ENCODE measurements at regions not wholly inside any gene's neighbourhood (a gene's known extent, or its start where the extent isn't known, plus 50 kb on each side); places are given as distances from the start of the nearest gene placed in this dataset.

DNA sequence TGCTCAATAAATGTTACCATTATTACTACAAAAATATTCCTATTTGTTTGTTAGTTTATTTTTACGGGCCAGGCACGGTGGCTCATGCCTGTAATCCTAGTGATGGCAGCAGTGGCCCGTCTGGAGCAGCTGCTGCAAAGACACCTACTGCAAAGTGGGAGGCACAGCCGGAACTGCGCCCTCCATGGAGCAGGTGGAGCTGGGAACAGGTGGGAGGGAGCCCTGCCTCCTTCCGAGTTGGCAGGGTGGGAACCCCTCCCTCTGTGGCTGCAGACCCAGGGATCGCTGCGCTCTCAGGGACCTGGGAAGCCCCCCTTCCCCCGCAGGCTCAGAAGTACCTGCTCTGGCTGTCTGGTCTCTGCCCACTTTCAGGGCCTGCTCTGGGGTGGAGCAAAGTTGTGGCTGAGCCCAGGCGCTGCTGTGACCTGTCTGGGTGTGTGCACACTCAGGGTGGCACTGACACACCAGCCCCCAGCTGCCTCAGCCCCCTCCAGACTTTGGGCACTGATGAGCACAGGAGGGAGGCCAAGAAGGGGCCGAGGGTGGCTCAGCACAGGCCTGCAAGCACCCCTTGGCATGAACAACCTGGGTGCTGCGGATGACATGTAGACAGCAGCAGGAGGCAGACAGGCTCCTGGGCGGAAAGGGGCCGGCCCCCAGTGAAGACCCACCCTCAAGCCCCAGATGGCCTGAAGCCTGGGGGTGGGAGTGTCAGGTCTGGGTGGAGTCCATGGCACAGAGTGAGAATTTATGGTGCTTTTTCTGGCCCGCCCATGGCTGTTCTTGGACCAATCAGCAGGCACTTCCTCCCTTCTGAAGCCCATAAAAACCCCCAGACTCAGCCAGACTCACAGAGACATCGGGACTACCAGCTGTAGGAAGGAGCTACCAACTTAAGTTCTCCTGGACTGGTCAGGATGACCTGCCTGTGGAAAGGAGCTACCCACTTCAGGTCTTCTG, 103.7 kb upstream of the CLMP start:
- peaks cover 0 to 8% (median 5%) of the 10 kb centered on the region in 3 donors for H3K27me3 ChIP-seq (ENCODE audit: control insufficient read depth in 3 of 3, insufficient read depth in 3 of 3, low read length in 3 of 3)
- H3K4me3 ChIP-seq (ENCODE audit: low read length in 3 of 3) = no peak overlapping the region
- no peaks in the 10 kb centered on the region for H3K9me3 ChIP-seq (ENCODE audit: control insufficient read depth in 3 of 3, low read length in 3 of 3)
- H3K27ac ChIP-seq (ENCODE audit: low read depth, low read length) = no peak overlapping the region
- peaks cover 10 to 20% (median 14%) of the 10 kb centered on the region in 3 donors for H3K4me1 ChIP-seq (ENCODE audit: control insufficient read depth in 3 of 3, insufficient read depth in 3 of 3, low read length in 3 of 3)
- H3K36me3 ChIP-seq (ENCODE audit: control insufficient read depth in 3 of 3, insufficient read depth in 3 of 3, low read length in 3 of 3) = no peaks in the 10 kb centered on the region
- no peak overlapping the region for H3K9ac ChIP-seq (ENCODE audit: low read depth in 1 of 3, low read length in 3 of 3)

DNA sequence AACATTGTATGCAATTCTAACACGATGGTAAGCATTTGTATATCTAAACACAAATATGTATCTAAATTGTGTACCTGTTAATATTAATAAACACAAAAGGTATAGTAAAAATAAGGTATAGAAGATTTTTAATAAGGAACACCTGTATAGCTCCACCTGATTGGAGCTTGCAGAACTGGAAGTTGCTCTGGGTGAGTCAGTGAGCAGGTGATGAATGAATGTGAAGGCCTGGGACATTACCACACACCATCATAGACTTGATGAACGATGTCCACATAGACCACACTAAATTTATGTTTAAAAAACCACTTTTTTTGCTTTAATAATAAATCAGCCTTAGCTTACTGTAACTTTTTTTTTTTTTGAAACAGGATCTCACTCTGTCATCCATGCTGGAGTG, 97.6 kb upstream of the CLMP start:
- no peaks in the 10 kb centered on the region for H3K9me3 ChIP-seq (ENCODE audit: control insufficient read depth in 3 of 3, low read length in 3 of 3)
- H3K27me3 ChIP-seq (ENCODE audit: control insufficient read depth in 3 of 3, insufficient read depth in 3 of 3, low read length in 3 of 3) = no peaks in the 10 kb centered on the region
- H3K27ac ChIP-seq (ENCODE audit: low read depth, low read length) = no peak overlapping the region
- H3K9ac ChIP-seq (ENCODE audit: low read depth in 1 of 3, low read length in 3 of 3) = no peak overlapping the region
- H3K36me3 ChIP-seq (ENCODE audit: control insufficient read depth in 3 of 3, insufficient read depth in 3 of 3, low read length in 3 of 3) = no peaks in the 10 kb centered on the region
- H3K4me3 ChIP-seq (ENCODE audit: low read length in 3 of 3) = no peak overlapping the region
- H3K4me1 ChIP-seq (ENCODE audit: control insufficient read depth in 3 of 3, insufficient read depth in 3 of 3, low read length in 3 of 3) = no peaks in the 10 kb centered on the region

- no peak overlapping the region for H3K27ac ChIP-seq (ENCODE audit: low read depth, low read length)
- H3K9me3 ChIP-seq (ENCODE audit: control insufficient read depth in 3 of 3, low read length in 3 of 3) = no peaks in the 10 kb centered on the region
- no peak overlapping the region for H3K9ac ChIP-seq (ENCODE audit: low read depth in 1 of 3, low read length in 3 of 3)
- H3K4me1 ChIP-seq (ENCODE audit: control insufficient read depth in 3 of 3, insufficient read depth in 3 of 3, low read length in 3 of 3) = no peaks in the 10 kb centered on the region
- H3K36me3 ChIP-seq (ENCODE audit: control insufficient read depth in 3 of 3, insufficient read depth in 3 of 3, low read length in 3 of 3) = no peaks in the 10 kb centered on the region
- no peak overlapping the region for H3K4me3 ChIP-seq (ENCODE audit: low read length in 3 of 3)
- no peaks in the 10 kb centered on the region for H3K27me3 ChIP-seq (ENCODE audit: control insufficient read depth in 3 of 3, insufficient read depth in 3 of 3, low read length in 3 of 3)
These were observed 96.3 kb upstream of the CLMP start for GRCh38 chr11:123291201-123291869.

GRCh38 chr11:123286761-123287160, 91.7 kb upstream of the CLMP start:
- H3K9me3 ChIP-seq (ENCODE audit: control insufficient read depth in 3 of 3, low read length in 3 of 3) = no peaks in the 10 kb centered on the region
- no peak overlapping the region for H3K27ac ChIP-seq (ENCODE audit: low read depth, low read length)
- no peak overlapping the region for H3K9ac ChIP-seq (ENCODE audit: low read depth in 1 of 3, low read length in 3 of 3)
- H3K4me1 ChIP-seq (ENCODE audit: control insufficient read depth in 3 of 3, insufficient read depth in 3 of 3, low read length in 3 of 3) = no peaks in the 10 kb centered on the region
- H3K36me3 ChIP-seq (ENCODE audit: control insufficient read depth in 3 of 3, insufficient read depth in 3 of 3, low read length in 3 of 3) = no peaks in the 10 kb centered on the region
- H3K4me3 ChIP-seq (ENCODE audit: low read length in 3 of 3) = no peak overlapping the region
- peaks cover 0 to 3% (median 1%) of the 10 kb centered on the region in 3 donors for H3K27me3 ChIP-seq (ENCODE audit: control insufficient read depth in 3 of 3, insufficient read depth in 3 of 3, low read length in 3 of 3)

GRCh38 chr11:123286255-123286654, 91.2 kb upstream of the CLMP start:
- Histone ChIP-seq H3K4me3 (ENCODE audit: low read length in 3 of 3) (no peak overlapping the region), H3K4me1 (ENCODE audit: control insufficient read depth in 3 of 3, insufficient read depth in 3 of 3, low read length in 3 of 3) (no peaks in the 10 kb centered on the region)

GRCh38 chr11:123284454-123284853, 89.4 kb upstream of the CLMP start:
- Histone ChIP-seq H3K27ac (ENCODE audit: low read depth, low read length) (no peak overlapping the region), H3K27me3 (ENCODE audit: control insufficient read depth in 3 of 3, insufficient read depth in 3 of 3, low read length in 3 of 3) (peaks cover 0 to 4% (median 3%) of the 10 kb centered on the region in 3 donors), H3K9ac (ENCODE audit: low read depth in 1 of 3, low read length in 3 of 3) (no peak overlapping the region), H3K36me3 (ENCODE audit: control insufficient read depth in 3 of 3, insufficient read depth in 3 of 3, low read length in 3 of 3) (no peaks in the 10 kb centered on the region), H3K9me3 (ENCODE audit: control insufficient read depth in 3 of 3, low read length in 3 of 3) (no peaks in the 10 kb centered on the region), H3K4me1 (ENCODE audit: control insufficient read depth in 3 of 3, insufficient read depth in 3 of 3, low read length in 3 of 3) (no peaks in the 10 kb centered on the region), H3K4me3 (ENCODE audit: low read length in 3 of 3) (no peak overlapping the region)

More at GRCh38 chr11:123286255-123286654, 91.2 kb upstream of the CLMP start:
- Histone ChIP-seq H3K36me3 (ENCODE audit: control insufficient read depth in 3 of 3, insufficient read depth in 3 of 3, low read length in 3 of 3) (no peaks in the 10 kb centered on the region), H3K27me3 (ENCODE audit: control insufficient read depth in 3 of 3, insufficient read depth in 3 of 3, low read length in 3 of 3) (peaks cover 0 to 4% (median 3%) of the 10 kb centered on the region in 3 donors), H3K27ac (ENCODE audit: low read depth, low read length) (no peak overlapping the region), H3K9me3 (ENCODE audit: control insufficient read depth in 3 of 3, low read length in 3 of 3) (no peaks in the 10 kb centered on the region), H3K9ac (ENCODE audit: low read depth in 1 of 3, low read length in 3 of 3) (no peak overlapping the region)

DNA sequence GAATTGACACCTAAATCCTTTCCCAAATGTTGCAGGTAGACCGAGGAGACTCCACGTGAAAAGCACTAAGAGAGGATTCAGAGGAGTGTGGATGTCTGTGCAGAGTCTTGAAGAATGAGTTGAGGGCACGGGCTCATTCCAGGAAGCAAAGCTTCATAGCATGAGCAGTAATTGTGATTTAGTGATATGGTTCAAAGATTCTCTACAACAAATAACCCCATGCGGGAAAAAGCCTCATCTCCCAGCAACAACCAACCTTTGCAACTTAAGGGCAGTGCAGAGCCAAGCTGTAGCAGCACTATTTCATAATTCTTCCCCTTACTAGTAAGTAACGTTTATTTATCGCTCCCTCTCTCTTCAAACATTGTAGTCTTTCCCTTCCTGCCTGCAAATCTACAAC, 87.5 kb upstream of the CLMP start:
- Histone ChIP-seq H3K9me3 (ENCODE audit: control insufficient read depth in 3 of 3, low read length in 3 of 3) (no peaks in the 10 kb centered on the region), H3K36me3 (ENCODE audit: control insufficient read depth in 3 of 3, insufficient read depth in 3 of 3, low read length in 3 of 3) (no peaks in the 10 kb centered on the region), H3K9ac (ENCODE audit: low read depth in 1 of 3, low read length in 3 of 3) (no peak overlapping the region), H3K4me3 (ENCODE audit: low read length in 3 of 3) (no peak overlapping the region), H3K27ac (ENCODE audit: low read depth, low read length) (no peak overlapping the region), H3K4me1 (ENCODE audit: control insufficient read depth in 3 of 3, insufficient read depth in 3 of 3, low read length in 3 of 3) (no peaks in the 10 kb centered on the region), H3K27me3 (ENCODE audit: control insufficient read depth in 3 of 3, insufficient read depth in 3 of 3, low read length in 3 of 3) (peaks cover 0 to 4% (median 3%) of the 10 kb centered on the region in 3 donors)

- Histone ChIP-seq H3K4me3 (ENCODE audit: low read length in 3 of 3) (no peak overlapping the region), H3K9me3 (ENCODE audit: control insufficient read depth in 3 of 3, low read length in 3 of 3) (no peaks in the 10 kb centered on the region), H3K4me1 (ENCODE audit: control insufficient read depth in 3 of 3, insufficient read depth in 3 of 3, low read length in 3 of 3) (no peaks in the 10 kb centered on the region), H3K27me3 (ENCODE audit: control insufficient read depth in 3 of 3, insufficient read depth in 3 of 3, low read length in 3 of 3) (no peaks in the 10 kb centered on the region), H3K27ac (ENCODE audit: low read depth, low read length) (no peak overlapping the region), H3K36me3 (ENCODE audit: control insufficient read depth in 3 of 3, insufficient read depth in 3 of 3, low read length in 3 of 3) (no peaks in the 10 kb centered on the region), H3K9ac (ENCODE audit: low read depth in 1 of 3, low read length in 3 of 3) (no peak overlapping the region)
These were observed 78.6 kb upstream of the CLMP start for GRCh38 chr11:123273616-123274015.

GRCh38 chr11:123272565-123272964, 77.5 kb upstream of the CLMP start:
- no peak overlapping the region for H3K4me3 ChIP-seq (ENCODE audit: low read length in 3 of 3)
- no peaks in the 10 kb centered on the region for H3K9me3 ChIP-seq (ENCODE audit: control insufficient read depth in 3 of 3, low read length in 3 of 3)
- H3K36me3 ChIP-seq (ENCODE audit: control insufficient read depth in 3 of 3, insufficient read depth in 3 of 3, low read length in 3 of 3) = no peaks in the 10 kb centered on the region
- H3K27me3 ChIP-seq (ENCODE audit: control insufficient read depth in 3 of 3, insufficient read depth in 3 of 3, low read length in 3 of 3) = peaks cover 0 to 2% (median 0%) of the 10 kb centered on the region in 3 donors
- no peak overlapping the region for H3K27ac ChIP-seq (ENCODE audit: low read depth, low read length)
- H3K4me1 ChIP-seq (ENCODE audit: control insufficient read depth in 3 of 3, insufficient read depth in 3 of 3, low read length in 3 of 3) = peaks cover 0 to 2% (median 0%) of the 10 kb centered on the region in 3 donors
- no peak overlapping the region for H3K9ac ChIP-seq (ENCODE audit: low read depth in 1 of 3, low read length in 3 of 3)

DNA sequence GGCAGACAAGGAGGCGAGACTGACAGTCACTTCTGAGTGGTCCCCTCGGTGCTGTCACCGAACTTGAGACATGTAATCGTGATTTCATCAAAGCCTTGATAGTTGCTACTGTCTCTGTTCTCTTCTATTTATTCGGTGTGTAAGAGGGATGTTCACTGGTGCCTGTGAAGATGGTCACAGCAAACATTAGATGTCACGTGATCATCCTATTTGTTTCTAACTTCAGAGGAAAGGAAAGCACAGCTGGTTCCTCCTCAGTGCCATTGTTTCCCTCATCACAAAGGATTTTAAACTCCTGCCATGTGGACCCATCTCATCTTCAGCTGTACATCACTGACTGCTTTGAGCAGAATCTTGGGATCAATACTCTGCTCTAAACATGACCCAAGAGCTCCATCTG, 73.1 kb upstream of the CLMP start:
- Histone ChIP-seq H3K27ac (ENCODE audit: low read depth, low read length) (no peak overlapping the region), H3K27me3 (ENCODE audit: control insufficient read depth in 3 of 3, insufficient read depth in 3 of 3, low read length in 3 of 3) (peaks cover 11 to 18% (median 15%) of the 10 kb centered on the region in 3 donors), H3K9me3 (ENCODE audit: control insufficient read depth in 3 of 3, low read length in 3 of 3) (no peaks in the 10 kb centered on the region), H3K4me3 (ENCODE audit: low read length in 3 of 3) (no peak overlapping the region), H3K4me1 (ENCODE audit: control insufficient read depth in 3 of 3, insufficient read depth in 3 of 3, low read length in 3 of 3) (peaks cover 0 to 2% (median 0%) of the 10 kb centered on the region in 3 donors), H3K9ac (ENCODE audit: low read depth in 1 of 3, low read length in 3 of 3) (no peak overlapping the region), H3K36me3 (ENCODE audit: control insufficient read depth in 3 of 3, insufficient read depth in 3 of 3, low read length in 3 of 3) (no peaks in the 10 kb centered on the region)

Data from skeletal muscle tissue (tissue), 3 donors.